Prostate gland (tissue), 2 donors: ENCODE measurements at regions not wholly inside any gene's neighbourhood (a gene's known extent, or its start where the extent isn't known, plus 50 kb on each side); places are given as distances from the start of the nearest gene placed in this dataset.

Experiments
- DNase-seq: peaks from one replicate; pipeline ENCODE4 v3.0.0-alpha.2; 2019; ENCODE audit warnings: low spot score
- H3K27ac ChIP-seq, 2 donors: fragments of 200-600 bp; sonication (generic); 2 replicates each; pipeline ENCODE4 v1.5.1; 2017 to 2019
- H3K27me3 ChIP-seq: fragments of 200-600 bp; sonication (generic); replicated peaks from 2 replicates; pipeline ENCODE4 v1.5.1; 2019; ENCODE audit not compliant: insufficient read depth
- H3K36me3 ChIP-seq, 2 donors: fragments of 200-600 bp; sonication (generic); 1 replicate in 1 of 2; 2 replicates in 1 of 2; pipeline versions ENCODE4 v1.5.1 to v1.8.1; 2017 to 2019
- H3K4me1 ChIP-seq: fragments of 200-600 bp; sonication (generic); replicated peaks from 2 replicates; pipeline ENCODE4 v1.5.1; 2019
- H3K4me3 ChIP-seq, 2 donors: fragments of 200-600 bp; sonication (generic); 2 replicates each; pipeline ENCODE4 v1.5.1; 2017 to 2019
- H3K9me3 ChIP-seq: fragments of 200-600 bp; sonication (generic); 2 replicates; pipeline ENCODE4 v1.5.1; 2017
- POLR2A ChIP-seq: fragments of 450-650 bp; IDR thresholded peaks from one replicate; pipeline ENCODE4 v1.6.1; 2016; ENCODE audit warnings: antibody characterized with exemption, mild to moderate bottlenecking
- POLR2AphosphoS5 ChIP-seq: sonication (generic); formaldehyde crosslinking; IDR thresholded peaks from one replicate; pipeline ENCODE4 v1.6.1; 2017; ENCODE audit warnings: antibody characterized with exemption
- WGBS: methylation state at CpG from one replicate; pipeline ENCODE4 v1.1.5; 2018; 5-methylcytosine and 5-hydroxymethylcytosine counted together
- intact Hi-C: fragments of 100-400 bp; cut with DNase I; formaldehyde crosslinking; loops from one replicate; pipeline ENCODE4 v1.14.2; 2022
- TF ChIP-seq, protein P1 (sequence below), 4 experiments: fragments of 200-600 bp in 2 of 4; fragments of 450-650 bp in 2 of 4; sonication (generic) in 2 of 4; IDR thresholded peaks; 1 replicate in 3 of 4; 2 replicates in 1 of 4; pipeline ENCODE4 v1.5.1; 2016 to 2019; ENCODE audit warnings: antibody characterized with exemption in 4 of 4, mild to moderate bottlenecking in 2 of 4, moderate library complexity in 2 of 4

DNA sequence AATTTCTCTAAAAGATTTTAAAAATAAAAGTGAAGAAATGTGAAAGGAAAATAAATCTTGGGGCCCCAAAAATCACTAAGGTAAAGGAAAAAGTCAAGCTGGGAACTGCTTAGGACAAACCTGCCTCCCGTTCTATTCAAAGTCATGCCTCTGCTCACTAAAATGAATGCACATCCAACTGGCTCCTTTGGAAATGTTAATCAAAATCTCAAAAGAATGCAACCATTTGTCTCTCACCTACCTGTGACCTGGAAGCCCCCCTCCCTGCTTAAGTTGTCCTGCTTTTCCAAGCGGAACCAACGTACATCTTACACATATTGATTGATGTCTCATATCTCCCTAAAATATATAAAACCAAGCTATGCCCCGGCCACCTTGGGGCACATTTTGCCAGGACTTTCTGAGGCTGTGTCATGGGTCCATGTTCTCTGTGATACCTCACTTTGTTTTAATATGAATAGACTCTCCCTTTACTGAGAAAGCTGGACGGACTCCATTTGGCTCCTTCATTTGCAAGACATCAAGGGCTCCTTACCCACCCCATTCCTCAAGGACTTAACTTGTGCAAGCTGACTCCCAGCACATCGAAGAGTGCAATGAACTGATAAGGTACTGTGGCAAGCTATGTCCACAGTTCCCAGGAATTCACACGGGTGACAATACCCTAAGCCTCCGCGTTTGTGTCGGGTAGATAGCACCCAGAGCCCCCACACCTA lies 164.3 kb downstream of the SMC2 start:
- Histone ChIP-seq H3K36me3 (no peaks in the 10 kb centered on the region), H3K27ac (no peak overlapping the region), H3K4me1 (no peaks in the 10 kb centered on the region), H3K27me3 (no peaks in the 10 kb centered on the region), H3K4me3 (no peak overlapping the region), H3K9me3 (no peaks in the 10 kb centered on the region)
- WGBS = 35% methylated on average over 10 of the region's 10 CpGs
- TF ChIP-seq POLR2AphosphoS5 (no peak), POLR2A (no peak)
- TF ChIP-seq, protein P1, sequence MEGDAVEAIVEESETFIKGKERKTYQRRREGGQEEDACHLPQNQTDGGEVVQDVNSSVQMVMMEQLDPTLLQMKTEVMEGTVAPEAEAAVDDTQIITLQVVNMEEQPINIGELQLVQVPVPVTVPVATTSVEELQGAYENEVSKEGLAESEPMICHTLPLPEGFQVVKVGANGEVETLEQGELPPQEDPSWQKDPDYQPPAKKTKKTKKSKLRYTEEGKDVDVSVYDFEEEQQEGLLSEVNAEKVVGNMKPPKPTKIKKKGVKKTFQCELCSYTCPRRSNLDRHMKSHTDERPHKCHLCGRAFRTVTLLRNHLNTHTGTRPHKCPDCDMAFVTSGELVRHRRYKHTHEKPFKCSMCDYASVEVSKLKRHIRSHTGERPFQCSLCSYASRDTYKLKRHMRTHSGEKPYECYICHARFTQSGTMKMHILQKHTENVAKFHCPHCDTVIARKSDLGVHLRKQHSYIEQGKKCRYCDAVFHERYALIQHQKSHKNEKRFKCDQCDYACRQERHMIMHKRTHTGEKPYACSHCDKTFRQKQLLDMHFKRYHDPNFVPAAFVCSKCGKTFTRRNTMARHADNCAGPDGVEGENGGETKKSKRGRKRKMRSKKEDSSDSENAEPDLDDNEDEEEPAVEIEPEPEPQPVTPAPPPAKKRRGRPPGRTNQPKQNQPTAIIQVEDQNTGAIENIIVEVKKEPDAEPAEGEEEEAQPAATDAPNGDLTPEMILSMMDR (IDR thresholded peaks at IDR 0.05) = no peak
- DNase-seq = no peak
- intact Hi-C loops = no loop called here

DNA sequence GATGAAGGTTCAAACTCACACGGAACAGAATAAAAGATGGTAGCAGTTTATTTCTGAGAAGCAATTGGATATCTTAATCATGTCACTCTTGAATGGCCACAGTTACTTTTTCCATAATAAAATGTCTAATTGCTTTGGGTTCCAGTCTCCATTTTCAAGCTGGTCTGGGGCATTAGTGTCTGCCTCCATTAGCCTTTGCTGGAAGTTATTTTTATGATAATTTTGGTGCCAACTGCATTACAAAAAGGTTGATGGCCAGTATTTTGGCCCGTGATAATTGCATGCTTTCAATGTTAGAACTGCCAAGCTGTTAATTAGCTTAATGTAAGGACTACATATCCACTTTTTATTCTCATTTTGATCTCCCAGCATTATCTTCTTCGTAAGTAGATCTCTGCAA lies 165.9 kb downstream of the SMC2 start:
- H3K36me3 ChIP-seq = no peaks in the 10 kb centered on the region
- intact Hi-C loops = no loop called here
- WGBS = 75% methylated on average over 3 of the region's 3 CpGs
- H3K4me1 ChIP-seq = no peaks in the 10 kb centered on the region
- no peak overlapping the region for H3K27ac ChIP-seq
- no peak overlapping the region for H3K4me3 ChIP-seq
- no peaks in the 10 kb centered on the region for H3K27me3 ChIP-seq
- DNase-seq = no peak
- no peaks in the 10 kb centered on the region for H3K9me3 ChIP-seq
- no peak for TF ChIP-seq POLR2A
- TF ChIP-seq, protein P1 (IDR thresholded peaks at IDR 0.05) = no peak
- no peak for TF ChIP-seq POLR2AphosphoS5

DNA sequence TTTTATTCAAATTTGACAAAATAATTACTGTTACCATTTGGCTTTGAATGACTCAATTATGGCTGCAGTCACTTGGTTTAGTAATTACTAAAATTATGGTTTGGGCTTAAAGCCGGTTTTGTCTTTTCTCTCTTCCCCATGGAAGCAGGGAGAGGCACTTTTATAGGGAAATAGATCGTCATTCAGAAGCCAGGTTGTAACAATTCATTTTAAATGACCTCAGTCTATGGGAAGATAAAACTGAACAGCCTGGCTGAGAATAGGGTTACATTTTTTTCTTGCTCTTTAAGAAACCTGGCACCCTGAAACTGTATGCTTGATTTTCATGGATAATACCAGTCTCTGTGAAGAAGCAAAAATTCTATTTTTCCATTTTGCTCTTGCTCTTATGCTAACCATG lies 169.8 kb downstream of the SMC2 start:
- Histone ChIP-seq H3K27me3 (no peaks in the 10 kb centered on the region), H3K27ac (no peak overlapping the region), H3K9me3 (no peaks in the 10 kb centered on the region), H3K36me3 (no peaks in the 10 kb centered on the region), H3K4me1 (no peaks in the 10 kb centered on the region), H3K4me3 (no peak overlapping the region)
- DNase-seq = no peak
- intact Hi-C loops = no loop called here
- 25% methylated on average over 2 of the region's 2 CpGs for WGBS
- TF ChIP-seq POLR2AphosphoS5 (no peak), POLR2A (no peak)
- TF ChIP-seq, protein P1 (IDR thresholded peaks at IDR 0.05) = no peak

DNA sequence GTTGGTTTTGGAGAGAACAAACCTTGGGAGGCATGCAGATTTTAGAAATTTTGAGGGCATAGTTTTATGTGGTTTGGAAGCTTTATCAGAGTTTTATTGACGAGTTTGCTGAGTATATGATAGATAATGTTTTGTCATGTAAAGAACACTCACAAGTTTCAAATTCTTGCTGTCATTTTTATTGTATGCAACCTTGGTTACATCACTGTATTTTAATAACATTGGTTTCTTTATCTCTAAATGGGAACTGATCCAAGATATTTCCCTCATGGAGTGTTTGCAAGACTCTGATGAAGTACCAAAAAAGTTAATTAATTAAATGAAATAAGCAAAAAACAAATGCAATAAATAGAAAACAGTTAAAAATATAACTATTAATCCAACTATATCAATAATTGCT lies 170.3 kb downstream of the SMC2 start:
- Histone ChIP-seq H3K27ac (no peak overlapping the region), H3K9me3 (no peaks in the 10 kb centered on the region), H3K4me3 (no peak overlapping the region), H3K36me3 (no peaks in the 10 kb centered on the region), H3K27me3 (no peaks in the 10 kb centered on the region), H3K4me1 (no peaks in the 10 kb centered on the region)
- intact Hi-C loops = no loop called here
- DNase-seq = no peak
- TF ChIP-seq, protein P1 (IDR thresholded peaks at IDR 0.05) = no peak
- TF ChIP-seq POLR2A = no peak
- WGBS = 38% methylated on average over 1 of the region's 1 CpG

DNA sequence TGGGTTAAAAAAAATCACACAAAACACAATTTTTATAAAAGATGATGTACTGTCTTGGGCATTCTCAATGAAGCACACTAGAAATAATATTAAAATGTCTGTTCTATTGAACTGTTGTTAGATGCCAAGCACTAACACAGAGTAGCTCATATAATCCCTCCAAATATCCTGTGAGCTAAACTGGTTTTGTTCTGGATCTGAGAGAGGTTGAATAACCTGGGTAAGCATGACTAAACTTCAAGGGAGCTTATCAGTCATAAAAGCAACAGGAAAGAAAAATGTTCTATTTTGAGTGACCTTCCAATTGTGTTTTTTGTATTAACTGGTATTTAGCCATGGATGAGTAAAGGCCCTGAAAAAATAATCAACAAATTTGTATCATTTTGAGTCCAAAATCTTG lies 175.3 kb downstream of the SMC2 start:
- Histone ChIP-seq H3K36me3 (no peaks in the 10 kb centered on the region), H3K4me3 (no peak overlapping the region), H3K4me1 (no peaks in the 10 kb centered on the region), H3K9me3 (no peaks in the 10 kb centered on the region), H3K27me3 (no peaks in the 10 kb centered on the region), H3K27ac (no peak overlapping the region)
- intact Hi-C loops = no loop called here
- DNase-seq = no peak
- TF ChIP-seq, protein P1 (IDR thresholded peaks at IDR 0.05) = no peak
- TF ChIP-seq POLR2A (no peak), POLR2AphosphoS5 (no peak)
